ENCODE measurements at regions not wholly inside any gene's neighbourhood (a gene's known extent, or its start where the extent isn't known, plus 50 kb on each side); places are given as distances from the start of the nearest gene placed in this dataset.

- FAIRE-seq (no peak), DNase-seq (no peak)
- intact Hi-C loops (cut with DNase I), result no loop called here
- Histone ChIP-seq H3K27me3 (ENCODE audit: control insufficient read depth, insufficient read depth, low read length) (no peaks in the 10 kb centered on the region), H3K4me3 (ENCODE audit: low read length in 3 of 3) (no peak overlapping the region), H3K9ac (ENCODE audit: low read length in 3 of 3) (no peak overlapping the region), H3K9me3 (ENCODE audit: control insufficient read depth in 2 of 3, insufficient read depth in 1 of 3, low read length in 3 of 3) (peaks cover 0 to 11% (median 0%) of the 10 kb centered on the region in 3 donors), H3K4me1 (ENCODE audit: control insufficient read depth in 2 of 3, insufficient read depth in 2 of 3, low read depth in 1 of 3, low read length in 3 of 3) (no peaks in the 10 kb centered on the region), H3K27ac (ENCODE audit: low read depth in 2 of 2, low read length in 2 of 2) (no peak overlapping the region), H3K36me3 (ENCODE audit: control insufficient read depth in 2 of 3, insufficient read depth in 3 of 3, low read length in 3 of 3) (no peaks in the 10 kb centered on the region)
- TF ChIP-seq CTCF (IDR thresholded peaks at IDR 0.05; ENCODE audit: borderline replicate concordance, extremely low read depth, insufficient read depth), result no peak
Measured at GRCh38 chr14:71429902-71430301, 502.3 kb upstream of the RGS6 start.

GRCh38 chr14:71430321-71430677, 501.9 kb upstream of the RGS6 start:
- intact Hi-C loops (cut with DNase I), result no loop called here
- Histone ChIP-seq H3K9me3 (ENCODE audit: control insufficient read depth in 2 of 3, insufficient read depth in 1 of 3, low read length in 3 of 3) (peaks cover 0 to 11% (median 0%) of the 10 kb centered on the region in 3 donors), H3K4me3 (ENCODE audit: low read length in 3 of 3) (no peak overlapping the region), H3K9ac (ENCODE audit: low read length in 3 of 3) (no peak overlapping the region), H3K27ac (ENCODE audit: low read depth in 2 of 2, low read length in 2 of 2) (no peak overlapping the region), H3K27me3 (ENCODE audit: control insufficient read depth, insufficient read depth, low read length) (no peaks in the 10 kb centered on the region), H3K4me1 (ENCODE audit: control insufficient read depth in 2 of 3, insufficient read depth in 2 of 3, low read depth in 1 of 3, low read length in 3 of 3) (no peaks in the 10 kb centered on the region), H3K36me3 (ENCODE audit: control insufficient read depth in 2 of 3, insufficient read depth in 3 of 3, low read length in 3 of 3) (no peaks in the 10 kb centered on the region)
- DNase-seq, result no peak
- no peak for FAIRE-seq
- TF ChIP-seq CTCF (IDR thresholded peaks at IDR 0.05; ENCODE audit: borderline replicate concordance, extremely low read depth, insufficient read depth), result no peak

DNA sequence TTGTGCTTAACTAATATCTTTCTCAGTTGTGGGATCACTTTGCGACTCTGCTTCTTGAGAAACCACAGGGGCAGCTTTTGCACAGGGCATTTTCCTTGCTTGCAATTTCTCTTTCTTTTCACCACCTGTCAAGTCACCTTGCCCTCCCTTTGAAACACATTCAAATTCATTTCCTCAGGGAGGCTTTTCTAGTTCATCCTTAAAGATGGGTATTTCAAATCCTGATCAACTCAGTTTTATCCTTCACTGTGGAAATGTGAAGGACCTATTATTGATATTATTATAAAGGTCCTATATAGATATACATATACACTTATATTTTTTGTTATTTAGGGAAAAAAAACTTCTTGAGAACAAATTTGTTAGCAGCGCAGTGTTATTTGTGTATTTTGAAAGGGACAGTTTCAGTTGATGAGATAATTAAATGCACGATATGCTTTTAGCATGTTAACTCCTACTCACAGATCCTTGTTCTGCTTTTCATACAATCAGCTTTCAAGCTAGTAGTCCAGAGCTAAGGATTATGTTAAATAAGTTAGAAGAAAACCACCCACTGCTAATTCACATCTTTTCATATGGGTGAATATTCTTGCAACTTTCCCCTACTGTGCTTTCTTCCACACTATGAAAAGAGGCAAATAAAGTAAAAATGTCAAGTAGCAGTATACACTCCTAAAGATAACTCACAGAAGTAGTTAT, 501.4 kb upstream of the RGS6 start:
- Histone ChIP-seq H3K9me3 (ENCODE audit: control insufficient read depth in 2 of 3, insufficient read depth in 1 of 3, low read length in 3 of 3) (peaks cover 0 to 8% (median 0%) of the 10 kb centered on the region in 3 donors), H3K36me3 (ENCODE audit: control insufficient read depth in 2 of 3, insufficient read depth in 3 of 3, low read length in 3 of 3) (no peaks in the 10 kb centered on the region), H3K4me3 (ENCODE audit: low read length in 3 of 3) (no peak overlapping the region), H3K9ac (ENCODE audit: low read length in 3 of 3) (no peak overlapping the region), H3K27ac (ENCODE audit: low read depth in 2 of 2, low read length in 2 of 2) (no peak overlapping the region), H3K27me3 (ENCODE audit: control insufficient read depth, insufficient read depth, low read length) (no peaks in the 10 kb centered on the region), H3K4me1 (ENCODE audit: control insufficient read depth in 2 of 3, insufficient read depth in 2 of 3, low read depth in 1 of 3, low read length in 3 of 3) (no peaks in the 10 kb centered on the region)
- no peak for DNase-seq
- no peak for TF ChIP-seq CTCF (IDR thresholded peaks at IDR 0.05; ENCODE audit: borderline replicate concordance, extremely low read depth, insufficient read depth)
- no peak for FAIRE-seq
- intact Hi-C loops (cut with DNase I), result no loop called here

Measured in kidney (tissue), 13 donors.